H1 (cell line): ENCODE measurements at regions not wholly inside any gene's neighbourhood (a gene's known extent, or its start where the extent isn't known, plus 50 kb on each side); places are given as distances from the start of the nearest gene placed in this dataset.

Experiments
- CTCF ChIA-PET: fragments of 300-600 bp; sonication (Branson Sonifier 250); formaldehyde crosslinking; loops from one replicate; lab custom pipeline; 2021; ENCODE audit not compliant: partially characterized antibody; lab: Charles Lee
- POLR2A ChIA-PET: fragments of 300-600 bp; sonication (Branson Sonifier 250); formaldehyde crosslinking; loops from one replicate; lab custom pipeline; 2021; ENCODE audit warnings: inconsistent platforms; ENCODE audit not compliant: partially characterized antibody; lab: Charles Lee
- DNase-seq, 2 experiments: peaks; one replicate each; pipeline versions ENCODE4 v3.0.0 to v3.0.0-alpha.2; 2010 to 2022; ENCODE audit warnings: low spot score in 2 of 2, low read depth in 1 of 2, mixed read lengths in 1 of 2
- FAIRE-seq: peaks from 2 replicates; lab custom pipeline; 2011; peaks lifted over from hg19 to GRCh38; lab: Jason Lieb, UNC
- H2AFZ ChIP-seq: 2 replicates; pipeline ENCODE4 v1.8.1; 2012; ENCODE audit warnings: low read length, inconsistent platforms
- H2AK5ac ChIP-seq: 2 replicates; pipeline ENCODE4 v1.6.1; 2013; ENCODE audit warnings: low read depth, low read length
- H2BK120ac ChIP-seq: replicated peaks from 2 replicates; pipeline ENCODE3; 2013; ENCODE audit warnings: low read depth, low read length, inconsistent platforms
- H2BK12ac ChIP-seq: 2 replicates; pipeline ENCODE4 v1.6.1; 2013; ENCODE audit warnings: low read depth, low read length
- H2BK15ac ChIP-seq: 2 replicates; pipeline ENCODE4 v1.6.1; 2013; ENCODE audit warnings: low read length
- H2BK20ac ChIP-seq: 2 replicates; pipeline ENCODE4 v1.6.1; 2013; ENCODE audit warnings: low read length
- H2BK5ac ChIP-seq: 2 replicates; pipeline ENCODE4 v1.6.1; 2013; ENCODE audit warnings: low read depth, low read length
- H3K14ac ChIP-seq: 2 replicates; pipeline ENCODE4 v1.6.1; 2013; ENCODE audit warnings: inconsistent platforms; ENCODE audit not compliant: insufficient read length
- H3K18ac ChIP-seq: 2 replicates; pipeline ENCODE4 v1.6.1; 2013; ENCODE audit warnings: low read length; ENCODE audit errors: extremely low read depth
- H3K23ac ChIP-seq: 2 replicates; pipeline ENCODE4 v1.6.1; 2013; ENCODE audit warnings: inconsistent platforms; ENCODE audit not compliant: insufficient read length
- H3K23me2 ChIP-seq: 2 replicates; pipeline ENCODE4 v1.6.1; 2013; ENCODE audit warnings: low read depth, low read length
- H3K27ac ChIP-seq: 2 replicates; pipeline ENCODE4 v1.6.1; 2011; ENCODE audit warnings: low read depth, low read length, inconsistent platforms
- H3K27me3 ChIP-seq, 4 experiments: replicated peaks in 1 of 4; 1 replicate in 1 of 4; 2 replicates in 3 of 4; pipeline versions ENCODE4 v1.6.1 to v1.8.1; 2011 to 2013; ENCODE audit warnings: low read length in 3 of 4, mild to moderate bottlenecking in 3 of 4, inconsistent platforms in 2 of 4, mixed read lengths in 2 of 4, moderate library complexity in 1 of 4; ENCODE audit not compliant: control insufficient read depth in 3 of 4, insufficient read depth in 3 of 4; ENCODE audit errors: extremely low read depth in 1 of 4
- H3K36me3 ChIP-seq, 4 experiments: 2 replicates each; pipeline versions ENCODE4 v1.6.1 to v1.8.1; 2011 to 2013; ENCODE audit warnings: mild to moderate bottlenecking in 4 of 4, low read length in 3 of 4, moderate library complexity in 2 of 4, control low read depth in 1 of 4, inconsistent platforms in 1 of 4; ENCODE audit not compliant: insufficient read depth in 4 of 4, control insufficient read depth in 2 of 4
- H3K4ac ChIP-seq: replicated peaks from 2 replicates; pipeline ENCODE3; 2013; ENCODE audit warnings: low read length, low read depth, mixed read lengths, inconsistent platforms; ENCODE audit not compliant: insufficient read length
- H3K4me1 ChIP-seq, 4 experiments: replicated peaks in 1 of 4; 1 replicate in 1 of 4; 2 replicates in 3 of 4; pipeline versions ENCODE4 v1.6.1 to v1.8.1; 2011 to 2013; ENCODE audit warnings: low read length in 3 of 4, inconsistent platforms in 2 of 4, mixed read lengths in 1 of 4; ENCODE audit not compliant: insufficient read depth in 4 of 4, control insufficient read depth in 3 of 4
- H3K4me2 ChIP-seq, 2 experiments: 2 replicates each; pipeline versions ENCODE4 v1.6.1 to v1.8.1; 2011 to 2013; ENCODE audit warnings: low read depth in 2 of 2, low read length in 2 of 2, control low read depth in 1 of 2, inconsistent platforms in 1 of 2, mild to moderate bottlenecking in 1 of 2; ENCODE audit not compliant: insufficient read depth in 1 of 2
- H3K4me3 ChIP-seq, 4 experiments: fragments of 200-600, 300-600 bp in 1 of 4; sonication (generic), shearing (Covaris generic), sonication (Bioruptor Twin) in 1 of 4; 2 replicates each; pipeline versions ENCODE4 v1.5.1 to v1.8.1; 2011 to 2016; ENCODE audit warnings: low read length in 4 of 4, low read depth in 3 of 4, control low read depth in 2 of 4, inconsistent platforms in 2 of 4, mild to moderate bottlenecking in 2 of 4, mixed read lengths in 1 of 4, moderate library complexity in 1 of 4; ENCODE audit not compliant: insufficient read depth in 2 of 4; ENCODE audit errors: extremely low read depth in 1 of 4
- H3K56ac ChIP-seq: replicated peaks from 2 replicates; pipeline ENCODE3; 2013; ENCODE audit warnings: low read depth, mild to moderate bottlenecking, mixed read lengths, low read length, inconsistent platforms; ENCODE audit not compliant: insufficient read length
- H3K79me1 ChIP-seq: 2 replicates; pipeline ENCODE4 v1.6.1; 2013; ENCODE audit warnings: low read depth, low read length, control low read depth
- H3K79me2 ChIP-seq, 2 experiments: 2 replicates each; pipeline versions ENCODE4 v1.6.1 to v1.8.1; 2012 to 2013; ENCODE audit warnings: low read length in 2 of 2, mild to moderate bottlenecking in 2 of 2, inconsistent platforms in 1 of 2; ENCODE audit not compliant: insufficient read depth in 2 of 2, control insufficient read depth in 1 of 2
- H3K9ac ChIP-seq, 4 experiments: replicated peaks in 1 of 4; 1 replicate in 1 of 4; 2 replicates in 3 of 4; pipeline versions ENCODE4 v1.6.1 to v1.8.1; 2011 to 2013; ENCODE audit warnings: low read depth in 3 of 4, low read length in 3 of 4, control low read depth in 2 of 4, mild to moderate bottlenecking in 2 of 4, moderate library complexity in 2 of 4, inconsistent platforms in 1 of 4; ENCODE audit errors: extremely low read depth in 1 of 4
- H3K9me3 ChIP-seq, 2 experiments: 2 replicates each; pipeline versions ENCODE4 v1.6.1 to v1.8.1; 2012 to 2013; ENCODE audit warnings: mild to moderate bottlenecking in 2 of 2, moderate library complexity in 2 of 2, control low read depth in 1 of 2, inconsistent platforms in 1 of 2, low read depth in 1 of 2, low read length in 1 of 2, mixed read lengths in 1 of 2; ENCODE audit not compliant: insufficient read depth in 2 of 2
- H4K20me1 ChIP-seq, 2 experiments: replicated peaks in 1 of 2; 2 replicates each; pipeline versions ENCODE3 to v1.8.1; 2011 to 2013; ENCODE audit warnings: inconsistent platforms in 2 of 2, low read length in 2 of 2, mild to moderate bottlenecking in 1 of 2; ENCODE audit not compliant: insufficient read depth in 2 of 2, control insufficient read depth in 1 of 2
- H4K5ac ChIP-seq: 2 replicates; pipeline ENCODE4 v1.6.1; 2013; ENCODE audit warnings: low read length, low read depth, mixed read lengths, inconsistent platforms; ENCODE audit not compliant: insufficient read length
- H4K8ac ChIP-seq: 2 replicates; pipeline ENCODE4 v1.8.0; 2013; ENCODE audit warnings: mild to moderate bottlenecking, moderate library complexity, low read length, inconsistent platforms; ENCODE audit not compliant: insufficient read depth; ENCODE audit errors: extremely low read depth
- H4K91ac ChIP-seq: replicated peaks from 2 replicates; pipeline ENCODE3; 2013; ENCODE audit warnings: low read length, mixed read lengths, inconsistent platforms; ENCODE audit not compliant: insufficient read length
- CBX5 ChIP-seq: fragments of 300-800, 300-1000 bp; sonication (generic); IDR thresholded peaks from 2 replicates; pipeline ENCODE4 v1.7.1; 2016; ENCODE audit warnings: antibody characterized with exemption, low read length, low read depth
- HDAC6 ChIP-seq: IDR thresholded peaks from one replicate; pipeline ENCODE4 v1.7.1; 2012; ENCODE audit warnings: low read depth, mild to moderate bottlenecking, inconsistent platforms, low read length, moderate library complexity
- POU5F1 ChIP-seq: IDR thresholded peaks from 2 replicates; pipeline ENCODE4 v1.6.1; 2011; ENCODE audit warnings: low read depth, mild to moderate bottlenecking, low read length, moderate library complexity
- TAF7 ChIP-seq: optimal IDR thresholded peaks from 2 replicates; pipeline ENCODE3; 2011; ENCODE audit warnings: low read depth, mild to moderate bottlenecking, inconsistent platforms, low read length, moderate library complexity, borderline replicate concordance
- WGBS, 2 experiments: shearing (Covaris generic) in 1 of 2; methylation state at CpG; one replicate each; pipeline versions ENCODE4 v1.1.6 to v1.1.7; 2013 to 2015; ENCODE audit warnings: low lambda C conversion rate in 2 of 2, mixed read lengths in 2 of 2, inconsistent platforms in 1 of 2, low coverage in 1 of 2, missing lambda C conversion rate in 1 of 2; ENCODE audit not compliant: insufficient replicate concordance in 2 of 2, insufficient coverage in 1 of 2, insufficient read length in 1 of 2; ENCODE audit errors: extremely low coverage in 1 of 2, missing lambda C conversion rate in 1 of 2; 5-methylcytosine and 5-hydroxymethylcytosine counted together

- POLR2A ChIA-PET = interaction anchor here (0.6 kb wide), 1 partner anchor 316 kb away, joined by 4 read pairs; no protein-coding TSS in a partner anchor
- H3K9ac ChIP-seq = no peak overlapping the region
- H3K79me2 ChIP-seq = no peaks in the 10 kb centered on the region
- H3K4me1 ChIP-seq = no peaks in the 10 kb centered on the region
- H3K9me3 ChIP-seq = no peaks in the 10 kb centered on the region
- no peak overlapping the region for H3K4me3 ChIP-seq
- no peak overlapping the region for H3K56ac ChIP-seq
- H2AK5ac ChIP-seq = no peak overlapping the region
- no peak overlapping the region for H2BK20ac ChIP-seq
- no peak overlapping the region for H2BK120ac ChIP-seq
- no peak overlapping the region for H4K91ac ChIP-seq
- WGBS, 2 experiments = 92% methylated on average over 8 of the region's 8 CpGs; no CpG with 5 or more reads in 1 of the 2 experiments
- H2BK12ac ChIP-seq = no peak overlapping the region
- H3K14ac ChIP-seq = no peak overlapping the region
- no peak overlapping the region for H3K27ac ChIP-seq
- CTCF ChIA-PET = interaction anchor here (1.6 kb wide), 1 partner anchor 25 kb away, joined by 3 read pairs; no protein-coding TSS in a partner anchor
- no peaks in the 10 kb centered on the region for H4K20me1 ChIP-seq
- no peak overlapping the region for H4K5ac ChIP-seq
- no peak for FAIRE-seq
- H3K23ac ChIP-seq = no peak overlapping the region
- no peaks in the 10 kb centered on the region; the same call in 1 of the 2 replicates for H3K23me2 ChIP-seq
- no peak overlapping the region for H3K18ac ChIP-seq
- H2BK5ac ChIP-seq = no peak overlapping the region
- no peak overlapping the region for H3K4me2 ChIP-seq
- H2AFZ ChIP-seq = no peak overlapping the region
- no peaks in the 10 kb centered on the region for H3K79me1 ChIP-seq
- H2BK15ac ChIP-seq = no peak overlapping the region
- DNase-seq = no peak
- no peaks in the 10 kb centered on the region for H3K36me3 ChIP-seq
- no peak overlapping the region for H4K8ac ChIP-seq
- H3K27me3 ChIP-seq = no peaks in the 10 kb centered on the region
- H3K4ac ChIP-seq = no peak overlapping the region
- TF ChIP-seq POU5F1 (no peak), CBX5 (no peak), HDAC6 (no peak), TAF7 (no peak)
These were observed 323.9 kb upstream of the ID2 start for GRCh38 chr2:8357738-8358518.
